ENCODE measurements at regions not wholly inside any gene's neighbourhood (a gene's known extent, or its start where the extent isn't known, plus 50 kb on each side); places are given as distances from the start of the nearest gene placed in this dataset.

DNA sequence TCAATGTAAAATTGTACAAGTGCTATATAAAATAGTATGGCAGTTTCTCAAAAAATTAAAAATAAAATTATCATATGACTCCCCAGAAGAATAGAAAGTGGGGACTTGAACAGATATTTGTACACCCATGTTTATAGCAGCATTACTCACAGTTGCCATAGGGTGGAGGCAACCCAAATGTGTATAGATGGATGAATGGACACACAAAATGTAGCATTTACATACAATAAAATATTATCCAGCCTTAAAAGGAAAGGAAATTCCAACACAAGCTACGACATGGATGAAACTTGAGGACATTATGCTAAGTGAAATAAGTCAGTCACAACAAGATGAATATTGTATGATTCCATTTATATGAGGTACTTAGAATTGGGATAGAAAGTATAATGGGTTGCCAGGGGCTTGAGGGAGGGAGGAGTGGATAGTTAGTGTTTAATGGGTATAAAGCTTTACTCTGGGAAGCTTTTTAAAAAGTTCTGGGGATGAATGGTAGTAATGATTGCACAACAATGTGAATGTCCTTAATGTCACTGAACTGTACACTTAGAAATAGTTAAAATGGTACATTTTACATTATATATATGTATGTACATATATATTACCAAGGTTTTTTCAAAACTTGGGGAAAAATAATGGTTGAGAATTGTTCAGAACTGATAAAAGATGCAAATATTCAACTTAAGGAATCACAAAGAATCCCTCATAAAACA lies 53.0 kb upstream of the ADORA3 start:
- H3K4me3 Mint-ChIP-seq (ENCODE audit: unreplicated experiment), result no peak overlapping the region
- TF ChIP-seq, protein P1, sequence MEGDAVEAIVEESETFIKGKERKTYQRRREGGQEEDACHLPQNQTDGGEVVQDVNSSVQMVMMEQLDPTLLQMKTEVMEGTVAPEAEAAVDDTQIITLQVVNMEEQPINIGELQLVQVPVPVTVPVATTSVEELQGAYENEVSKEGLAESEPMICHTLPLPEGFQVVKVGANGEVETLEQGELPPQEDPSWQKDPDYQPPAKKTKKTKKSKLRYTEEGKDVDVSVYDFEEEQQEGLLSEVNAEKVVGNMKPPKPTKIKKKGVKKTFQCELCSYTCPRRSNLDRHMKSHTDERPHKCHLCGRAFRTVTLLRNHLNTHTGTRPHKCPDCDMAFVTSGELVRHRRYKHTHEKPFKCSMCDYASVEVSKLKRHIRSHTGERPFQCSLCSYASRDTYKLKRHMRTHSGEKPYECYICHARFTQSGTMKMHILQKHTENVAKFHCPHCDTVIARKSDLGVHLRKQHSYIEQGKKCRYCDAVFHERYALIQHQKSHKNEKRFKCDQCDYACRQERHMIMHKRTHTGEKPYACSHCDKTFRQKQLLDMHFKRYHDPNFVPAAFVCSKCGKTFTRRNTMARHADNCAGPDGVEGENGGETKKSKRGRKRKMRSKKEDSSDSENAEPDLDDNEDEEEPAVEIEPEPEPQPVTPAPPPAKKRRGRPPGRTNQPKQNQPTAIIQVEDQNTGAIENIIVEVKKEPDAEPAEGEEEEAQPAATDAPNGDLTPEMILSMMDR (IDR thresholded peaks at IDR 0.05), result no peak
- H3K27ac Mint-ChIP-seq (ENCODE audit: unreplicated experiment), result no peak overlapping the region
- DNase-seq (ENCODE audit: low spot score), result no peak
- no peaks in the 10 kb centered on the region for H3K9me3 Mint-ChIP-seq (ENCODE audit: low read depth)
- peaks cover 14% of the 10 kb centered on the region for H3K4me1 Mint-ChIP-seq (ENCODE audit: low read depth)
- no peaks in the 10 kb centered on the region for H3K27me3 Mint-ChIP-seq (ENCODE audit: low read depth)
- no peaks in the 10 kb centered on the region for H3K36me3 Mint-ChIP-seq (ENCODE audit: low read depth)

- Mint-ChIP-seq H3K9me3 (ENCODE audit: low read depth) (no peaks in the 10 kb centered on the region), H3K27me3 (ENCODE audit: low read depth) (no peaks in the 10 kb centered on the region), H3K27ac (ENCODE audit: unreplicated experiment) (peak overlapping the region; percentile 25), H3K4me1 (ENCODE audit: low read depth) (peaks cover 15% of the 10 kb centered on the region), H3K4me3 (ENCODE audit: unreplicated experiment) (no peak overlapping the region), H3K36me3 (ENCODE audit: low read depth) (no peaks in the 10 kb centered on the region)
- TF ChIP-seq, protein P1 (IDR thresholded peaks at IDR 0.05), result no peak
- DNase-seq (ENCODE audit: low spot score), result no peak
These were observed 56.4 kb upstream of the ADORA3 start for GRCh38 chr1:111559736-111560279.

GRCh38 chr1:111561328-111561727 lies 57.9 kb upstream of the ADORA3 start:
- DNase-seq (ENCODE audit: low spot score), result no peak
- H3K27ac Mint-ChIP-seq (ENCODE audit: unreplicated experiment), result no peak overlapping the region
- H3K27me3 Mint-ChIP-seq (ENCODE audit: low read depth), result no peaks in the 10 kb centered on the region
- H3K36me3 Mint-ChIP-seq (ENCODE audit: low read depth), result no peaks in the 10 kb centered on the region
- no peak overlapping the region for H3K4me3 Mint-ChIP-seq (ENCODE audit: unreplicated experiment)
- TF ChIP-seq, protein P1 (IDR thresholded peaks at IDR 0.05), result no peak
- peaks cover 16% of the 10 kb centered on the region for H3K4me1 Mint-ChIP-seq (ENCODE audit: low read depth)
- no peaks in the 10 kb centered on the region for H3K9me3 Mint-ChIP-seq (ENCODE audit: low read depth)

GRCh38 chr1:111563619-111564018 lies 56.0 kb upstream of the RAP1A start:
- no peaks in the 10 kb centered on the region for H3K36me3 Mint-ChIP-seq (ENCODE audit: low read depth)
- TF ChIP-seq, protein P1 (IDR thresholded peaks at IDR 0.05), result no peak
- H3K4me1 Mint-ChIP-seq (ENCODE audit: low read depth), result peaks cover 16% of the 10 kb centered on the region
- H3K9me3 Mint-ChIP-seq (ENCODE audit: low read depth), result no peaks in the 10 kb centered on the region
- no peak for DNase-seq (ENCODE audit: low spot score)
- H3K27me3 Mint-ChIP-seq (ENCODE audit: low read depth), result no peaks in the 10 kb centered on the region
- H3K27ac Mint-ChIP-seq (ENCODE audit: unreplicated experiment), result peak overlapping the region; percentile 42
- H3K4me3 Mint-ChIP-seq (ENCODE audit: unreplicated experiment), result no peak overlapping the region

DNA sequence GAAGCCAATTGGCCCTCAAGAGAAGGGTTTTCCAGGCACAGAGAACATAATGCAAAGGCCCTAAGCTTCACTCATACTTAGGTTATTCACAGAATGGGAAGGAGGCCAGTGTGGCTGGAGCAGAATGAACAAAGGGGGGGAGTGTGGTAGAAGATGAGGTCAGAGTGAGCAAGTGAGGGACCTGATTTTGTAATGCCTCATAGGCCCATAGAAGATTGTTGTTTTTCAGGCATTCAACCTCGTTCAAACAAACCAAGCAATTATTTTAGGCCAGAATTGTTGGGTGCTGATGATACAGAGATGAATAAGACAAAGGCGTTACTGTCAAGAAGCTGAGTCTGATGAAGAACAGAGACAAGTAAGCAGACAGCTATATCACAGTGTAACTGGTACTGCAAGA lies 54.5 kb upstream of the RAP1A start:
- Mint-ChIP-seq H3K36me3 (ENCODE audit: low read depth) (no peaks in the 10 kb centered on the region), H3K4me3 (ENCODE audit: unreplicated experiment) (no peak overlapping the region), H3K9me3 (ENCODE audit: low read depth) (no peaks in the 10 kb centered on the region), H3K27ac (ENCODE audit: unreplicated experiment) (no peak overlapping the region), H3K27me3 (ENCODE audit: low read depth) (no peaks in the 10 kb centered on the region), H3K4me1 (ENCODE audit: low read depth) (peaks cover 11% of the 10 kb centered on the region)
- TF ChIP-seq, protein P1 (IDR thresholded peaks at IDR 0.05), result no peak
- no peak for DNase-seq (ENCODE audit: low spot score)
